ENCODE measurements at regions not wholly inside any gene's neighbourhood (a gene's known extent, or its start where the extent isn't known, plus 50 kb on each side); places are given as distances from the start of the nearest gene placed in this dataset.

- Histone ChIP-seq H3K36me3 (no peaks in the 10 kb centered on the region), H3K27ac (no peak overlapping the region), H3K4me3 (no peak overlapping the region), H3K27me3 (no peaks in the 10 kb centered on the region), H3K4me1 (no peaks in the 10 kb centered on the region), H3K9me3 (no peaks in the 10 kb centered on the region)
- TF ChIP-seq CTCF (IDR thresholded peaks at IDR 0.05) (no peak), POLR2AphosphoS5 (IDR thresholded peaks at IDR 0.05) (no peak), EP300 (IDR thresholded peaks at IDR 0.05) (no peak), POLR2A (IDR thresholded peaks at IDR 0.05) (no peak)
- intact Hi-C loops (cut with DNase I) = no loop called here
- WGBS, 2 donors = 95 to 96% methylated on average over 1 of the region's 1 CpG
- DNase-seq = no peak
Measured at GRCh38 chr5:76016258-76016657, 66.9 kb upstream of the SV2C start.

- Histone ChIP-seq H3K27ac (no peak overlapping the region), H3K4me1 (no peaks in the 10 kb centered on the region), H3K27me3 (no peaks in the 10 kb centered on the region), H3K36me3 (no peaks in the 10 kb centered on the region), H3K4me3 (no peak overlapping the region), H3K9me3 (no peaks in the 10 kb centered on the region)
- intact Hi-C loops (cut with DNase I) = no loop called here
- no peak for DNase-seq
- no peak for TF ChIP-seq EP300 (IDR thresholded peaks at IDR 0.05)
- TF ChIP-seq POLR2AphosphoS5 (IDR thresholded peaks at IDR 0.05) = no peak
- TF ChIP-seq CTCF (IDR thresholded peaks at IDR 0.05) = no peak
- no peak for TF ChIP-seq POLR2A (IDR thresholded peaks at IDR 0.05)
Measured at GRCh38 chr5:76014005-76014404, 69.2 kb upstream of the SV2C start.

GRCh38 chr5:76007904-76008303 is 75.3 kb upstream of the SV2C start:
- Histone ChIP-seq H3K4me1 (no peaks in the 10 kb centered on the region), H3K27ac (no peak overlapping the region), H3K27me3 (no peaks in the 10 kb centered on the region), H3K9me3 (no peaks in the 10 kb centered on the region), H3K4me3 (no peak overlapping the region), H3K36me3 (no peaks in the 10 kb centered on the region)
- TF ChIP-seq EP300 (IDR thresholded peaks at IDR 0.05) (no peak), CTCF (IDR thresholded peaks at IDR 0.05) (no peak)
- WGBS, 2 donors = 24 to 73% methylated on average over 2 of the region's 2 CpGs
- DNase-seq = no peak
- intact Hi-C loops (cut with DNase I) = no loop called here

GRCh38 chr5:76000582-76000981 is 82.6 kb upstream of the SV2C start:
- DNase-seq = no peak
- no peaks in the 10 kb centered on the region for H3K36me3 ChIP-seq
- H3K9me3 ChIP-seq = no peaks in the 10 kb centered on the region
- no peaks in the 10 kb centered on the region for H3K4me1 ChIP-seq
- intact Hi-C loops (cut with DNase I) = no loop called here
- no peak overlapping the region for H3K27ac ChIP-seq
- no peak overlapping the region for H3K4me3 ChIP-seq
- no peaks in the 10 kb centered on the region for H3K27me3 ChIP-seq
- TF ChIP-seq POLR2A (IDR thresholded peaks at IDR 0.05) = no peak
- 91 to 94% methylated on average over 3 of the region's 3 CpGs for WGBS, 2 donors

GRCh38 chr5:75993643-75994520 is 89.3 kb upstream of the SV2C start:
- Histone ChIP-seq H3K27me3 (no peaks in the 10 kb centered on the region), H3K27ac (no peak overlapping the region), H3K36me3 (no peaks in the 10 kb centered on the region), H3K4me1 (no peaks in the 10 kb centered on the region), H3K9me3 (no peaks in the 10 kb centered on the region), H3K4me3 (no peak overlapping the region)
- DNase-seq = no peak
- TF ChIP-seq EP300 (IDR thresholded peaks at IDR 0.05) = no peak
- no peak for TF ChIP-seq POLR2A (IDR thresholded peaks at IDR 0.05)
- no peak for TF ChIP-seq POLR2AphosphoS5 (IDR thresholded peaks at IDR 0.05)
- 65 to 84% methylated on average over 5 of the region's 5 CpGs for WGBS, 2 donors
- intact Hi-C loops (cut with DNase I) = no loop called here

- 88 to 91% methylated on average over 6 of the region's 6 CpGs for WGBS, 2 donors
- H3K36me3 ChIP-seq = no peaks in the 10 kb centered on the region
- no peak overlapping the region for H3K4me3 ChIP-seq
- no peaks in the 10 kb centered on the region for H3K27me3 ChIP-seq
- TF ChIP-seq CTCF (IDR thresholded peaks at IDR 0.05) (no peak), POLR2A (IDR thresholded peaks at IDR 0.05) (no peak), POLR2AphosphoS5 (IDR thresholded peaks at IDR 0.05) (no peak), EP300 (IDR thresholded peaks at IDR 0.05) (no peak)
- H3K9me3 ChIP-seq = no peaks in the 10 kb centered on the region
- no peak overlapping the region for H3K27ac ChIP-seq
- H3K4me1 ChIP-seq = no peaks in the 10 kb centered on the region
- intact Hi-C loops (cut with DNase I) = no loop called here
- no peak for DNase-seq
Measured at GRCh38 chr5:75993183-75993582, 90.0 kb upstream of the SV2C start.
